HG02973 (cell line): ENCODE measurements at regions not wholly inside any gene's neighbourhood (a gene's known extent, or its start where the extent isn't known, plus 50 kb on each side); places are given as distances from the start of the nearest gene placed in this dataset.
"Not testable (repeated sequence)": the region's sequence is repeated elsewhere in the genome, so short reads cannot be mapped to it uniquely, and the experiment has no call there.

Experiments
- ATAC-seq: cut with Tn5 transposase; IDR thresholded peaks from one replicate; pipeline ENCODE4 v1.9.1; 2021; ENCODE audit warnings: moderate library complexity; ENCODE audit not compliant: unreplicated experiment

GRCh38 chrY:17511984-17512383 lies 368.0 kb downstream of the CDY2B start:
- ATAC-seq = not testable (repeated sequence)

- ATAC-seq = not testable (repeated sequence)
Observed at GRCh38 chrY:17511476-17511875, 368.5 kb downstream of the CDY2B start.

- not testable (repeated sequence) for ATAC-seq
Observed at GRCh38 chrY:17505834-17506233, 374.2 kb downstream of the CDY2B start.

GRCh38 chrY:17484763-17485162 lies 395.3 kb downstream of the CDY2B start:
- not testable (repeated sequence) for ATAC-seq

GRCh38 chrY:17484157-17484556 lies 395.9 kb downstream of the CDY2B start:
- peak; percentile 77 for ATAC-seq

GRCh38 chrY:17481389-17482022 lies 398.5 kb downstream of the CDY2B start:
- peak; percentile 69 for ATAC-seq

- not testable (repeated sequence) for ATAC-seq
Observed at GRCh38 chrY:17472068-17472467, 408.0 kb downstream of the CDY2B start.

GRCh38 chrY:17459753-17460152 lies 420.3 kb downstream of the CDY2B start:
- peak; percentile 84 for ATAC-seq

- no peak for ATAC-seq
Observed at GRCh38 chrY:17430570-17431166, 449.4 kb downstream of the CDY2B start.

- no peak for ATAC-seq
Observed at GRCh38 chrY:17398336-17399072, 481.5 kb downstream of the CDY2B start.

- no peak for ATAC-seq
Observed at GRCh38 chrY:17397659-17398058, 482.4 kb downstream of the CDY2B start.

GRCh38 chrY:17381431-17382070 lies 498.5 kb downstream of the CDY2B start:
- no peak for ATAC-seq

GRCh38 chrY:17378326-17378725 lies 501.7 kb downstream of the CDY2B start:
- no peak for ATAC-seq

GRCh38 chrY:17368413-17368812 lies 511.6 kb downstream of the CDY2B start:
- no peak for ATAC-seq

GRCh38 chrY:17366400-17366799 lies 513.6 kb downstream of the CDY2B start:
- ATAC-seq = no peak

GRCh38 chrY:17339028-17339427 lies 541.0 kb downstream of the CDY2B start:
- no peak for ATAC-seq

GRCh38 chrY:17330733-17331132 lies 549.3 kb downstream of the CDY2B start:
- ATAC-seq = no peak

GRCh38 chrY:17319916-17320315 lies 560.1 kb downstream of the CDY2B start:
- ATAC-seq = no peak

GRCh38 chrY:17318631-17319030 lies 561.4 kb downstream of the CDY2B start:
- no peak for ATAC-seq

GRCh38 chrY:17277056-17277455 lies 603.0 kb downstream of the CDY2B start:
- ATAC-seq = no peak

- no peak for ATAC-seq
Observed at GRCh38 chrY:17259497-17259896, 620.5 kb downstream of the CDY2B start.

- no peak for ATAC-seq
Observed at GRCh38 chrY:17238406-17238805, 641.6 kb downstream of the CDY2B start.
